ENCODE measurements at regions not wholly inside any gene's neighbourhood (a gene's known extent, or its start where the extent isn't known, plus 50 kb on each side); places are given as distances from the start of the nearest gene placed in this dataset.

- DNase-seq (ENCODE audit: low read depth) = no peak
These were observed 111.6 kb upstream of the SPACA1 start for GRCh38 chr6:87936065-87936464.

GRCh38 chr6:87935196-87935595 is 112.4 kb upstream of the SPACA1 start:
- DNase-seq (ENCODE audit: low read depth) = no peak

- no peak for DNase-seq (ENCODE audit: low read depth)
These were observed 115.3 kb upstream of the SPACA1 start for GRCh38 chr6:87932361-87932760.

DNA sequence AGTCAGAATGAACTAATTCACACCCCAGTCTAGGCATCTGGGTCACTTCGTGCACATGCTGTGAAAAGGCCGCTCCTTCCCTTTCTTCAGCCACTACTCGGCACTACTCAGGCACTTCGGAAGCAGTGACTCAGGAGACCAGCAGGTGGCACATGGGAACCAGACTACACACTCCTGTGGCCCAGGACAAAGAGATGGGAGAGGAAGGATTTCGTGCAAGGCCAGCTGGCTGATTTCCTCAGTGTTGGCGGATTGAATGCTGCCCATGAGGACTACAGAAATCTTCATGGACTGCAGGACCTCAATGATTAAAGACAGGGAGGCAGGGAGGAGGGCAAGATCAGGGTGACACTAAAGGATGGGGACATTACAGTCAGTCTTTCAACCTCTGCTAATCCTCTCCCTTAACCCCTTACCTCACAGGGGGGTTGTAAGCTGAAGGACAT is 117.8 kb upstream of the SPACA1 start:
- no peak for DNase-seq (ENCODE audit: low read depth)

GRCh38 chr6:87926687-87927086 is 121.0 kb upstream of the SPACA1 start:
- DNase-seq (ENCODE audit: low read depth) = no peak

DNA sequence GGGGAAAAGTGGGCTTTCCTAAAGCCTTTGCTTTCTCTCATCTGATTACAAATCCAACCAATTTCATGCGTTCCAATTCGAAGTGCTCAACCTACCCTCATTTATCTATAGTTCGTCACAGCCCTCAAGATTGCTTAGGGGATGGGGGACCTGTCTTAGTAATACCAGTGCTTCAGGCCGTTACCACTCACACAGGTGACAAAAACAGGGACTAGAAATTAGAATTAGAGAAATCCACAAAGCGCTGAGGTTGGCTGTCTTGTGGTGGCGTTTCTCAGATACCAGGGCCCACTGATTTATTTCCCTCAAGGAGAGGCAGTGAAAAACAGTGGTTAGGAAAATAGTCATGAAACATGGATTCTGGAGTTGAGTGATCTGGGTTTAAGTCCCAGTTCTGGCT is 121.6 kb upstream of the SPACA1 start:
- DNase-seq (ENCODE audit: low read depth) = no peak

GRCh38 chr6:87925373-87926060 is 122.1 kb upstream of the SPACA1 start:
- DNase-seq (ENCODE audit: low read depth) = no peak

- DNase-seq (ENCODE audit: low read depth) = no peak
These were observed 124.1 kb upstream of the SPACA1 start for GRCh38 chr6:87923389-87924050.

- no peak for DNase-seq (ENCODE audit: low read depth)
These were observed 124.7 kb upstream of the SPACA1 start for GRCh38 chr6:87922947-87923330.

DNA sequence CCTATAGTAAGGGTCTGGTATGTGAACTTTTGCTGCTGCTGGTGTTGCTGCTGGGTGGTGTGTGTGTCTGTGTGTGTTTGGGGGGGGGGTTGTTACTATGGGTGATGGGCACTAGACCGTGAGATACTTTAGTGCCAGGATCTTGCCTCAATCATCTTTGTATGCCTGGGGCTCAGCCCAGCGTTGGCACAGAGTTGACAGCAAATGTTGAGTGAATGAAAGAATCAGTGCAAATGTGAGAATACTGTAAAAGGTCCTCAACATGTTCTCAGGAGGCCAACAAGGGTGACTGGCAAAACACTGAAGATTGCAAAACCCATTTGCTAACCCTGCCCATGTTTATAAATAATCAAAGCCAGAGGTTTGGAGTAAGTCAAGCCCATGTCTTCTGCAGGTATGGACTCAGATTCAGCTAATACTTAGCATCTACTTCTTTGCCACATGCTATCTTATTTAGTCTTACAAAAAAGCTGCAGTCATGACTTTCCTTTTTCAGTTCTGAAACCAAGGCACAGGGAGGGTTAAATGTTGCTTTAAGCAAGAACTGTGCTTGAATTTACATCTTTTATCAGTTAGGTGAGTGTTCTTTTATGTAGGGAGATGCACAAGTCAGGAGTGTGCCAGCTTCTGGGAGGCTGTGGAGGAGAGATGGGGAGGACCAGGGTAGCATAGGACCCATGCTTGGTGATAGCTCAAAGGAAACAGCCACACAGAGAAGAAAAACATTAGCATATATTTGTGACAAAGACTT is 125.3 kb upstream of the SPACA1 start:
- no peak for DNase-seq (ENCODE audit: low read depth)

GRCh38 chr6:87921034-87921433 is 126.6 kb upstream of the SPACA1 start:
- DNase-seq (ENCODE audit: low read depth) = no peak

DNA sequence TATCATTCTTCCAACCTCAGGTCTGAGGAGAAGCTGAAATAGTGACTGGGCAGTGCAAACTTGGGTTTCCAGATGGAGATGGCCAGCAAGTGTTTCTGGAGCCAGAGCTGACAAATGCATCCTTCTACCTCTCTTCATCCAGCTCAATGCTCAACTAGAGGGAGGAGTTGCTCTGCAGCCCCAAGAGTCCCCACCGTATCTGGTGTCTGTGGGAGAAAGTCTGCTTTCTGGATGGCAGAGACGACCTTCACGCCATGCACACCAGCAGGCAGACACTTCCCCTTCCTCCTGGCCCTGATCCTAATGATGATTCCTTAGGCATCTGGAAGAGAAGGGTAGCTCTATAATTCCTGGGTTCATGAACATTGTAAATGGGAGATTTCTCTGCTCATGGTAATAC is 127.4 kb upstream of the SPACA1 start:
- DNase-seq (ENCODE audit: low read depth) = no peak

GRCh38 chr6:87919416-87919815 is 128.2 kb upstream of the SPACA1 start:
- no peak for DNase-seq (ENCODE audit: low read depth)

DNA sequence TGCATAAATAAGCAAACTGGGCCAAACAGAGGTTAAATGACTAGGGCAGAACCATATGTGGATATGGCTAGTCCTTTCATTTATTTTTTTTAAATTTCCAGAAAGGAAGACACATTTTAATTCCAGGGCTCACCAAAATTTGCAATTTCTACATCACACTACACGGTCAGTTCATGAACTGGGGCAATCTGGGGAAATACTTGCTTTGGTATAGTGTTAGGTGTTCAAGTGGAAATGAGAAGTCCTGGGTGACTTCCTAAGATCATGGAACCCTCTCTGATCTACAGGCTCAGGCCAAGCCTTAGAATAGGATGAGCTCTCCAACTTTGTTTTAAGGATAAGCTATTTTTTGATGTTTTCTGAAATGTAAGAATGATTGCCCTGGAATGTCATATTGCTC is 128.6 kb upstream of the SPACA1 start:
- no peak for DNase-seq (ENCODE audit: low read depth)

DNA sequence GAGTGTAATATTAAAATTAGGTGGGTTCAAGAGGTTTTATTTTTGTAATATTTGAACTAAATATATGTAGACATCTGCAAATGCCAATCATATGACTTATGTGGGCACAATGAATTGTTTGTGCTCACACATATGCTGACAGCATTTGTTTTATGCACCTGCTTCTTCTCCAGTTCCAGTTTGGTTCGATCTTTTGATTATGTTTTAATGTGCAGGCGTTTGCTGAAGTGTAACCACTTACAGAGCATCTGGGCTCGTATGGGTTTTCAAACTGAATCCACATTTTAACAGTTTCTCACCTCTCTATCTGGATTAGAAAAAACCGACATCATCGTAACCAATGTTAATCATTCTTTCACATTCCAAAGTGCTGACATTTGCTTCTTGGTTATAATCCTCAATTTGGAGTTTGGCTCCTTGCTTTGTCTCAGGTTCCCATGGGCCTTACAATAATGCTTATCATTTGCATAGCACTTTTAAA is 129.1 kb upstream of the SPACA1 start:
- DNase-seq (ENCODE audit: low read depth) = no peak

GRCh38 chr6:87917886-87918285 is 129.8 kb upstream of the SPACA1 start:
- no peak for DNase-seq (ENCODE audit: low read depth)

GRCh38 chr6:87916446-87916845 is 131.2 kb upstream of the SPACA1 start:
- DNase-seq (ENCODE audit: low read depth) = no peak

- DNase-seq (ENCODE audit: low read depth) = no peak
These were observed 132.8 kb upstream of the SPACA1 start for GRCh38 chr6:87914637-87915395.

- no peak for DNase-seq (ENCODE audit: low read depth)
These were observed 133.7 kb upstream of the SPACA1 start for GRCh38 chr6:87913974-87914373.

DNA sequence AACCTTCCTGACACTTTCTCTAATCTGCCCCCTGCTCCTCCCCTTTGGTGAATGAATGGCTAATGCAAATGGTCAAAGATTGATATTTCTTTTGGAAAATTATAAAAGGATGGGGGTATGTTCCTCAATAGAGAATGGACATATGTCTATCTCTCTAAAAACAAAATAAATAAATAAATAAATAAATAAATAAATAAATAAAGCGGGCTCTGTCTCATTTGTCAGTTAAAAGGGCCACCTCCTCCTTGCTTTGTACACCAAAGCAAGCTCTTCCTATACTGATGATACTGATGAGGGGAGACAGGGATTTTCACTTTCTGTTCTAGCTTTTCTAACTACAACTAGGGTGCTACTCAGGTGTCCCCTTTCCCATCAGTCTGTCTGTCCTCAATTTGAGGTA is 135.5 kb upstream of the SPACA1 start:
- no peak for DNase-seq (ENCODE audit: low read depth)

DNA sequence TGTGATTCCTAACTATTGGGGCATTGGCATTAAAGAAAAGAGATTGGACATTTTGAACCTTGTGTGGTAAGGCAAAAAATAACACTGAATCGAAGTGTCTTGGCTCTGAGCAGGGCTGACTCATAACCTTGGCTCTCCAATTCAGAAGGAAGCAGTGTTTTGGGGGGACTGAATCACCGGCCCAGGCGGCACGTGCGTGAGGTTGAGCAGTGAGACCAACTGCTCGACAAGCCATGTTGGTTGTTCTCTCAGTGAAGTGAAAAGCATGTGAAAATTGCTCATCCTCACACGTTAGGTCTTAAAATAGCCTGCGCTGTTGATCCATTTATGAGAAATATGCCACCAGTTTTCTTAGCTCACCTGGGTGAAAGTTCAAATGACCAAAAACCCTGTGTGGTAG is 137.8 kb upstream of the SPACA1 start:
- DNase-seq (ENCODE audit: low read depth) = no peak
